Stromal cell of bone marrow (primary cell): ENCODE measurements at regions not wholly inside any gene's neighbourhood (a gene's known extent, or its start where the extent isn't known, plus 50 kb on each side); places are given as distances from the start of the nearest gene placed in this dataset.

Experiments
- DNase-seq: peaks from one replicate; pipeline ENCODE4 v3.0.0-alpha.2; 2012; ENCODE audit warnings: low read depth

GRCh38 chr5:8644377-8644776, 775.4 kb downstream of the MTRR start:
- no peak for DNase-seq

- no peak for DNase-seq
These were observed 778.2 kb downstream of the MTRR start for GRCh38 chr5:8647111-8647510.

- DNase-seq = no peak
These were observed 781.2 kb downstream of the MTRR start for GRCh38 chr5:8650186-8650585.

- DNase-seq = no peak
These were observed 791.4 kb downstream of the MTRR start for GRCh38 chr5:8660133-8660893.

- no peak for DNase-seq
These were observed 794.4 kb downstream of the MTRR start for GRCh38 chr5:8663374-8663773.

GRCh38 chr5:8675182-8675581, 806.2 kb downstream of the MTRR start:
- no peak for DNase-seq

GRCh38 chr5:8676695-8677094, 807.7 kb downstream of the MTRR start:
- peak; percentile 19 for DNase-seq

GRCh38 chr5:8682381-8682780, 813.4 kb downstream of the MTRR start:
- no peak for DNase-seq

- DNase-seq = no peak
These were observed 814.5 kb downstream of the MTRR start for GRCh38 chr5:8683496-8683895.

- no peak for DNase-seq
These were observed 816.8 kb downstream of the MTRR start for GRCh38 chr5:8685704-8686103.

- peak; percentile 89 for DNase-seq
These were observed 817.8 kb downstream of the MTRR start for GRCh38 chr5:8686707-8687106.

GRCh38 chr5:8689773-8690172, 820.8 kb downstream of the MTRR start:
- DNase-seq = no peak

GRCh38 chr5:8691221-8691620, 822.3 kb downstream of the MTRR start:
- no peak for DNase-seq

- no peak for DNase-seq
These were observed 824.4 kb downstream of the MTRR start for GRCh38 chr5:8693341-8693844.

GRCh38 chr5:8694545-8694944, 825.6 kb downstream of the MTRR start:
- DNase-seq = no peak

- DNase-seq = no peak
These were observed 827.2 kb downstream of the MTRR start for GRCh38 chr5:8695902-8696845.

- DNase-seq = no peak
These were observed 831.3 kb downstream of the MTRR start for GRCh38 chr5:8700222-8700621.

- DNase-seq = no peak
These were observed 831.7 kb downstream of the MTRR start for GRCh38 chr5:8700671-8701070.

GRCh38 chr5:8701251-8701650, 832.3 kb downstream of the MTRR start:
- DNase-seq = no peak

- no peak for DNase-seq
These were observed 835.4 kb downstream of the SEMA5A start for GRCh38 chr5:8710426-8710930.

- DNase-seq = no peak
These were observed 831.7 kb downstream of the SEMA5A start for GRCh38 chr5:8714198-8714597.

- no peak for DNase-seq
These were observed 831.0 kb downstream of the SEMA5A start for GRCh38 chr5:8714861-8715260.

GRCh38 chr5:8719796-8720195, 826.1 kb downstream of the SEMA5A start:
- no peak for DNase-seq
